HepG2 (cell line): ENCODE measurements at regions not wholly inside any gene's neighbourhood (a gene's known extent, or its start where the extent isn't known, plus 50 kb on each side); places are given as distances from the start of the nearest gene placed in this dataset.

Experiments used
- BCLAF1 ChIP-seq: fragments of 450-650 bp; IDR thresholded peaks from 2 replicates; pipeline ENCODE4 v1.6.1; 2017; ENCODE audit warnings: mild to moderate bottlenecking
- BRF2 ChIP-seq: sonication (generic); formaldehyde crosslinking; IDR thresholded peaks from 2 replicates; pipeline ENCODE4 v1.8.1; 2022; ENCODE audit warnings: mild to moderate bottlenecking, missing genetic modification reagents
- CC2D1A ChIP-seq: sonication (generic); formaldehyde crosslinking; IDR thresholded peaks from 2 replicates; pipeline ENCODE4 v1.8.1; 2023; ENCODE audit warnings: mild to moderate bottlenecking, missing genetic modification reagents
- CTCF ChIP-seq: sonication (generic); formaldehyde crosslinking; IDR thresholded peaks from 2 replicates; pipeline ENCODE4 v1.5.0; 2020; ENCODE audit warnings: mild to moderate bottlenecking, missing genetic modification reagents, moderate library complexity
- HMGXB3 ChIP-seq: sonication (generic); formaldehyde crosslinking; IDR thresholded peaks from 2 replicates; pipeline ENCODE4 v1.4.0; 2020; ENCODE audit warnings: missing genetic modification reagents, borderline replicate concordance
- KLF9 ChIP-seq: IDR thresholded peaks from 2 replicates; pipeline ENCODE4 v1.6.1; 2016; ENCODE audit warnings: low read depth
- PRDM10 ChIP-seq: sonication (generic); formaldehyde crosslinking; IDR thresholded peaks from 2 replicates; pipeline ENCODE4 v1.4.0; 2020; ENCODE audit warnings: low read depth, missing genetic modification reagents
- RNF219 ChIP-seq: sonication (generic); formaldehyde crosslinking; IDR thresholded peaks from 2 replicates; pipeline ENCODE4 v1.5.0; 2020; ENCODE audit warnings: mild to moderate bottlenecking, missing genetic modification reagents

- no peak for TF ChIP-seq HMGXB3 (CRISPR knock-in tag)
- TF ChIP-seq BCLAF1, result no peak
- TF ChIP-seq KLF9 (CRISPR knock-in tag), result no peak
- no peak for TF ChIP-seq BRF2 (CRISPR knock-in tag)
- TF ChIP-seq RNF219 (CRISPR knock-in tag), result no peak
- no peak for TF ChIP-seq CC2D1A (CRISPR knock-in tag)
- no peak for TF ChIP-seq CTCF
- TF ChIP-seq PRDM10 (CRISPR knock-in tag), result no peak
These were observed 492.0 kb upstream of the AKR1E2 start for GRCh38 chr10:4334015-4334414.
